H1 (cell line): ENCODE measurements at regions not wholly inside any gene's neighbourhood (a gene's known extent, or its start where the extent isn't known, plus 50 kb on each side); places are given as distances from the start of the nearest gene placed in this dataset.

Experiments
- CEBPB ChIP-seq: IDR thresholded peaks from 2 replicates; pipeline ENCODE4 v1.6.1; 2012; ENCODE audit warnings: low read depth, low read length
- EZH2 ChIP-seq: fragments of 200-600 bp; sonication (generic); IDR thresholded peaks from 2 replicates; pipeline ENCODE4 v1.7.1; 2012; ENCODE audit warnings: low read depth, mild to moderate bottlenecking, moderate library complexity, low read length, inconsistent platforms; ENCODE audit not compliant: severe bottlenecking
- HDAC2 ChIP-seq, 2 experiments: fragments of 300-600 bp in 1 of 2; sonication (generic) in 1 of 2; IDR thresholded peaks; 2 replicates each; pipeline ENCODE4 v1.6.1; 2011 to 2012; ENCODE audit warnings: low read depth in 2 of 2, low read length in 2 of 2, mild to moderate bottlenecking in 2 of 2, moderate library complexity in 2 of 2, borderline replicate concordance in 1 of 2, inconsistent platforms in 1 of 2
- KDM4A ChIP-seq: IDR thresholded peaks from one replicate; pipeline ENCODE4 v1.7.1; 2012; ENCODE audit warnings: low read depth, mild to moderate bottlenecking, moderate library complexity, low read length, inconsistent platforms; ENCODE audit not compliant: severe bottlenecking
- RBBP5 ChIP-seq: IDR thresholded peaks from 2 replicates; pipeline ENCODE4 v1.7.1; 2012; ENCODE audit warnings: low read depth, mild to moderate bottlenecking, inconsistent platforms, low read length, moderate library complexity, borderline replicate concordance
- RFX5 ChIP-seq: IDR thresholded peaks from 2 replicates; pipeline ENCODE4 v1.6.1; 2011; ENCODE audit warnings: low read depth, low read length, improper control_type of control experiment, borderline replicate concordance
- ZNF274 ChIP-seq: IDR thresholded peaks from 2 replicates; pipeline ENCODE4 v1.7.0; 2012; ENCODE audit warnings: low read length, borderline replicate concordance; ENCODE audit errors: extremely low read depth
- TF ChIP-seq, protein P1 (sequence below): IDR thresholded peaks from 2 replicates; pipeline ENCODE4 v1.6.1; 2012; ENCODE audit warnings: inconsistent platforms
- TF ChIP-seq, protein P2 (sequence below), 3 experiments: IDR thresholded peaks; 1 replicate in 2 of 3; 2 replicates in 1 of 3; pipeline versions ENCODE4 v1.5.1 to v1.6.1; 2011; ENCODE audit warnings: low read length in 3 of 3, mild to moderate bottlenecking in 3 of 3, inconsistent platforms in 2 of 3, low read depth in 1 of 3, moderate library complexity in 1 of 3; ENCODE audit not compliant: insufficient read depth in 1 of 3; ENCODE audit errors: control extremely low read depth in 1 of 3

- TF ChIP-seq ZNF274 (no peak), RBBP5 (no peak), KDM4A (no peak), RFX5 (no peak), CEBPB (0 out of 2 replicates have a peak, but pooled peaks have one; percentile 31), EZH2 (no peak), HDAC2 (IDR thresholded peaks at IDR 0.05; ENCODE audit: borderline replicate concordance in 1 of 2, low read depth in 2 of 2, low read length in 2 of 2) (no peak)
- TF ChIP-seq, protein P1, sequence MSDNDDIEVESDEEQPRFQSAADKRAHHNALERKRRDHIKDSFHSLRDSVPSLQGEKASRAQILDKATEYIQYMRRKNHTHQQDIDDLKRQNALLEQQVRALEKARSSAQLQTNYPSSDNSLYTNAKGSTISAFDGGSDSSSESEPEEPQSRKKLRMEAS: no peak
- TF ChIP-seq, protein P2, sequence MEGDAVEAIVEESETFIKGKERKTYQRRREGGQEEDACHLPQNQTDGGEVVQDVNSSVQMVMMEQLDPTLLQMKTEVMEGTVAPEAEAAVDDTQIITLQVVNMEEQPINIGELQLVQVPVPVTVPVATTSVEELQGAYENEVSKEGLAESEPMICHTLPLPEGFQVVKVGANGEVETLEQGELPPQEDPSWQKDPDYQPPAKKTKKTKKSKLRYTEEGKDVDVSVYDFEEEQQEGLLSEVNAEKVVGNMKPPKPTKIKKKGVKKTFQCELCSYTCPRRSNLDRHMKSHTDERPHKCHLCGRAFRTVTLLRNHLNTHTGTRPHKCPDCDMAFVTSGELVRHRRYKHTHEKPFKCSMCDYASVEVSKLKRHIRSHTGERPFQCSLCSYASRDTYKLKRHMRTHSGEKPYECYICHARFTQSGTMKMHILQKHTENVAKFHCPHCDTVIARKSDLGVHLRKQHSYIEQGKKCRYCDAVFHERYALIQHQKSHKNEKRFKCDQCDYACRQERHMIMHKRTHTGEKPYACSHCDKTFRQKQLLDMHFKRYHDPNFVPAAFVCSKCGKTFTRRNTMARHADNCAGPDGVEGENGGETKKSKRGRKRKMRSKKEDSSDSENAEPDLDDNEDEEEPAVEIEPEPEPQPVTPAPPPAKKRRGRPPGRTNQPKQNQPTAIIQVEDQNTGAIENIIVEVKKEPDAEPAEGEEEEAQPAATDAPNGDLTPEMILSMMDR (IDR thresholded peaks at IDR 0.05; ENCODE audit: control extremely low read depth in 1 of 3, insufficient read depth in 1 of 3, low read depth in 1 of 3, low read length in 3 of 3): no peak
Observed at GRCh38 chr18:5064841-5065370, 132.2 kb downstream of the AKAIN1 start.
